GM12878 (cell line): ENCODE measurements at regions not wholly inside any gene's neighbourhood (a gene's known extent, or its start where the extent isn't known, plus 50 kb on each side); places are given as distances from the start of the nearest gene placed in this dataset.

Experiments
- CREB1 ChIP-seq: IDR thresholded peaks from 2 replicates; pipeline ENCODE4 v1.6.1; 2012; ENCODE audit warnings: low read depth, mild to moderate bottlenecking, inconsistent platforms
- CREM ChIP-seq: IDR thresholded peaks from 2 replicates; pipeline ENCODE4 v1.6.1; 2014; ENCODE audit warnings: antibody characterized with exemption, low read depth
- EP300 ChIP-seq, 2 experiments: fragments of 150-350 bp in 1 of 2; IDR thresholded peaks; 2 replicates each; pipeline ENCODE4 v1.6.1; 2011 to 2012; ENCODE audit warnings: low read depth in 2 of 2, low read length in 2 of 2, borderline replicate concordance in 1 of 2, improper control_type of control experiment in 1 of 2, inconsistent platforms in 1 of 2; ENCODE audit not compliant: control insufficient read depth in 1 of 2
- FOXK2 ChIP-seq: fragments of 450-650 bp; IDR thresholded peaks from 2 replicates; pipeline ENCODE4 v1.6.1; 2017; ENCODE audit warnings: mild to moderate bottlenecking, moderate library complexity
- GABPA ChIP-seq: IDR thresholded peaks from 2 replicates; pipeline ENCODE4 v1.6.1; 2014; ENCODE audit warnings: antibody characterized with exemption, low read depth, mild to moderate bottlenecking, inconsistent platforms
- KAT2A ChIP-seq: conservative IDR thresholded peaks from 2 replicates; pipeline ENCODE4 v1.6.1; 2011; ENCODE audit warnings: low read depth, low read length; ENCODE audit not compliant: control insufficient read depth
- POLR2AphosphoS5 ChIP-seq: IDR thresholded peaks from 2 replicates; pipeline ENCODE4 v1.6.1; 2011; ENCODE audit warnings: mild to moderate bottlenecking, low read length, inconsistent platforms
- SPI1 ChIP-seq: IDR thresholded peaks from 2 replicates; pipeline ENCODE4 v1.6.1; 2011; ENCODE audit warnings: low read depth, mild to moderate bottlenecking, low read length, moderate library complexity, borderline replicate concordance; ENCODE audit not compliant: insufficient read depth
- ZSCAN29 ChIP-seq: fragments of 450-650 bp; IDR thresholded peaks from 2 replicates; pipeline ENCODE4 v1.6.1; 2017; ENCODE audit warnings: mild to moderate bottlenecking, moderate library complexity
- TF ChIP-seq, protein P1 (sequence below): IDR thresholded peaks from 2 replicates; pipeline ENCODE4 v1.6.1; 2011; ENCODE audit warnings: low read depth, mild to moderate bottlenecking, low read length, moderate library complexity, borderline replicate concordance; ENCODE audit errors: extremely low read depth
- TF ChIP-seq, protein P2 (sequence below), 3 experiments: IDR thresholded peaks in 2 of 3; conservative IDR thresholded peaks in 1 of 3; 2 replicates each; pipeline ENCODE4 v1.5.1; 2011; ENCODE audit warnings: low read depth in 3 of 3, low read length in 3 of 3, mild to moderate bottlenecking in 3 of 3, control low read depth in 2 of 3, moderate library complexity in 2 of 3, inconsistent platforms in 1 of 3, mixed read lengths in 1 of 3; ENCODE audit not compliant: control insufficient read depth in 2 of 3, insufficient read depth in 1 of 3; ENCODE audit errors: extremely low read depth in 1 of 3

DNA sequence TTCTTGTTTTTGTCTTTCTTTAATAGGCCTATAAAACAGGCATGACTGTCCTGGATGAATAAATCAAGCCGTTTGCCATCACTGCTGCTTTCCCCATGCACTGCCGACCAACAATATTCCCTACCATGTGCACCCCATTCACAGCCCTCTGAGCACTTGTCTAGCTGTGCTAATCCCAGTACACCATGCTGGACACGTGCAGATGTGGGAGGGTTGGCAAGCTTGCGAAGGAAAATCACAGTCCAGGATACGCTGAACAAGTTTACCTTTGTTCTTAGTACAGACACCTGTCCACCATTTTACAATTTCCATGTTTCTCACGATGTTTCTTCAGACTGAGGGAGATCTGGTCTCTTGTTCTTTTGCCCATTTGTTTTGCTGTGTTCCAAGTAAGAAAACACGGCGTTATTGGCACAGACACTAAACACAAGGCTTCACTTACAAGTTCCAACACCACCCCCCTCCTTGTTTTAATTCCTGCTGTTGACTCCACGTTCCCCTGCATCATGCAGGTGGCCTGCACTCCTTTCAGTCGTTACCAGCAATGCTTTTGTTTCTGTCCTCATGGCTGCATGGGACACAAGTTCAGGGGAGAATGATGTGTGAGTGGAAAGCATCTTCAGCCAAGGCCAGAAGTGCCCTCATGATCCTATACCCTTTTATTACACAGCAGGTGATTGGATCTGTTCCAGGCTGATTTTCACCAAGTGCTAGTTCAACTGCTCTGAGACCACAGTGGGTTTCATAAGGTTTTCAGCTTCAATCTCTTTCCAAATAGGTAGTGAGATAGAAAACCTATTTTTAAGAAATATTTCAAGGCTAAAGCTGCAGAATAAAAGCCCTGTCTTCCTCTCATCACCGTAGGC, 608.9 kb downstream of the IRX1 start:
- TF ChIP-seq FOXK2 = no peak
- TF ChIP-seq CREM = no peak
- TF ChIP-seq KAT2A = no peak
- TF ChIP-seq, protein P1, sequence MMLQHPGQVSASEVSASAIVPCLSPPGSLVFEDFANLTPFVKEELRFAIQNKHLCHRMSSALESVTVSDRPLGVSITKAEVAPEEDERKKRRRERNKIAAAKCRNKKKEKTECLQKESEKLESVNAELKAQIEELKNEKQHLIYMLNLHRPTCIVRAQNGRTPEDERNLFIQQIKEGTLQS = no peak
- TF ChIP-seq EP300 (IDR thresholded peaks at IDR 0.05; ENCODE audit: borderline replicate concordance in 1 of 2, control insufficient read depth in 1 of 2, low read depth in 2 of 2, low read length in 2 of 2) = no peak
- TF ChIP-seq, protein P2, sequence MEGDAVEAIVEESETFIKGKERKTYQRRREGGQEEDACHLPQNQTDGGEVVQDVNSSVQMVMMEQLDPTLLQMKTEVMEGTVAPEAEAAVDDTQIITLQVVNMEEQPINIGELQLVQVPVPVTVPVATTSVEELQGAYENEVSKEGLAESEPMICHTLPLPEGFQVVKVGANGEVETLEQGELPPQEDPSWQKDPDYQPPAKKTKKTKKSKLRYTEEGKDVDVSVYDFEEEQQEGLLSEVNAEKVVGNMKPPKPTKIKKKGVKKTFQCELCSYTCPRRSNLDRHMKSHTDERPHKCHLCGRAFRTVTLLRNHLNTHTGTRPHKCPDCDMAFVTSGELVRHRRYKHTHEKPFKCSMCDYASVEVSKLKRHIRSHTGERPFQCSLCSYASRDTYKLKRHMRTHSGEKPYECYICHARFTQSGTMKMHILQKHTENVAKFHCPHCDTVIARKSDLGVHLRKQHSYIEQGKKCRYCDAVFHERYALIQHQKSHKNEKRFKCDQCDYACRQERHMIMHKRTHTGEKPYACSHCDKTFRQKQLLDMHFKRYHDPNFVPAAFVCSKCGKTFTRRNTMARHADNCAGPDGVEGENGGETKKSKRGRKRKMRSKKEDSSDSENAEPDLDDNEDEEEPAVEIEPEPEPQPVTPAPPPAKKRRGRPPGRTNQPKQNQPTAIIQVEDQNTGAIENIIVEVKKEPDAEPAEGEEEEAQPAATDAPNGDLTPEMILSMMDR (IDR thresholded peaks at IDR 0.05 in 2 of 3, conservative IDR thresholded peaks at IDR 0.05 in 1 of 3; ENCODE audit: control insufficient read depth in 2 of 3, extremely low read depth in 1 of 3, insufficient read depth in 1 of 3, low read depth in 3 of 3, low read length in 3 of 3) = no peak
- TF ChIP-seq POLR2AphosphoS5 = no peak
- no peak for TF ChIP-seq ZSCAN29
- TF ChIP-seq CREB1 = no peak
- TF ChIP-seq GABPA = no peak
- no peak for TF ChIP-seq SPI1
